Stimulated activated memory B cell treated with anti-CD40 and anti-IgM and Interleukin-4, amounts not matched to agents 10 μg/mL and 1 μg/mL and 100 μg/mL, for 72 hours (primary cell): ENCODE measurements at regions not wholly inside any gene's neighbourhood (a gene's known extent, or its start where the extent isn't known, plus 50 kb on each side); places are given as distances from the start of the nearest gene placed in this dataset.

Experiments used
- ATAC-seq: fragments of 150-1000 bp; cut with Tn5 transposase; 2 replicates; pipeline ENCODE4 v1.10.0; 2021
- H3K27ac Mint-ChIP-seq: one replicate; pipeline ENCODE4 v1.8.0; 2022; ENCODE audit warnings: mild to moderate bottlenecking, mixed read lengths
- H3K27me3 Mint-ChIP-seq: one replicate; pipeline ENCODE4 v1.8.0; 2022; ENCODE audit warnings: mixed read lengths
- H3K36me3 Mint-ChIP-seq: one replicate; pipeline ENCODE4 v1.8.0; 2022; ENCODE audit warnings: mixed read lengths
- H3K4me1 Mint-ChIP-seq: one replicate; pipeline ENCODE4 v1.8.0; 2022; ENCODE audit warnings: mixed read lengths
- H3K4me3 Mint-ChIP-seq: one replicate; pipeline ENCODE4 v1.8.0; 2022; ENCODE audit warnings: mild to moderate bottlenecking, moderate library complexity, mixed read lengths
- H3K9me3 Mint-ChIP-seq: one replicate; pipeline ENCODE4 v1.8.0; 2022; ENCODE audit warnings: mixed read lengths

DNA sequence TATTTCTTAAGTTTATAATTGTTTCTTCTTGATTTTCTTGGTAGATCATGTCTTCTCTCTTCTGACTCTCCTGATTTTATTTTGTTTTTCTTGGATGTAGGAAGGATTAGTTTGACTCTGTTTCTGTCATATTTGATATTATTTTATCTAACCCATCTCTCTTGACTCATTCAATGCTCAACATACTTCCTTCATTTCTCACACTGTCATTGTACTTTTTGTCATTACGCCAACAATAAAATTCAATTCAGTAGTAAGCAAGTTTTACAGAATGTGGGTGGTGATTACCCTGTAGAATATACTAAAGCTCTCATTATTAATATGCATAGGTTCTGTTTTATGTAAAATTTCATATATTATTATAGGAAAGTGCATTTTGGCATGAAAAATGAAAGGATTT lies 1303.0 kb upstream of the AGA start:
- H3K27me3 Mint-ChIP-seq: no peaks in the 10 kb centered on the region
- H3K9me3 Mint-ChIP-seq: peaks cover 3% of the 10 kb centered on the region
- no peaks in the 10 kb centered on the region for H3K4me1 Mint-ChIP-seq
- H3K27ac Mint-ChIP-seq: no peak overlapping the region
- H3K4me3 Mint-ChIP-seq: no peak overlapping the region
- ATAC-seq: no peak
- H3K36me3 Mint-ChIP-seq: no peaks in the 10 kb centered on the region

DNA sequence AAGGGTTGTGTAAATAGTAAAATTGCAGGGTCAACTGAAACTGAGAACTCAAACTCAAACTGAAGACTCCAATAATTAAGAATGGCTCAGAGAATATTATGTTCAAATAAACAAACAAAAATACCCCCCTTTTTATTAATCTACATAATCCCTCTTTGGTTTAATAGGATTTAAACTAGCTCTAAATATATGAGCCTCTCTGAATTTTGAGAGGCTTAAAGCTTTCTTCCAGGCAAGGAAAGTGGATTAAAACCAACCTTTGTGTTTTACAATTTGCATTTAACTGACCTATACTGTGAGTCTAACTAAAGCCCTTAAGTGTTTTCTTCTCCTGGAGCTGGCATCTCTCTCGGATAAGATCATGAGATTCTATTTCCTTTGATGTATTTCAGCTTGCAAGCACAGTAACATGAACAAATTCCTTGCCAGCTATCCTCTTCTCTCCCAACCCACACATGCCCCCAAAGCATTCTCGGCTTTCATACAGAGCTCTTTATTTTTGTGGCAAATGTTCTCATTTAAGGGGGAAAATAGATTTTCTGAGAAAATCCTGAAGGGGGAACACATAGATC lies 1310.8 kb upstream of the AGA start:
- Mint-ChIP-seq H3K4me1 (no peaks in the 10 kb centered on the region), H3K27ac (no peak overlapping the region), H3K36me3 (no peaks in the 10 kb centered on the region), H3K27me3 (no peaks in the 10 kb centered on the region), H3K4me3 (no peak overlapping the region), H3K9me3 (peaks cover 3% of the 10 kb centered on the region)
- no peak for ATAC-seq

DNA sequence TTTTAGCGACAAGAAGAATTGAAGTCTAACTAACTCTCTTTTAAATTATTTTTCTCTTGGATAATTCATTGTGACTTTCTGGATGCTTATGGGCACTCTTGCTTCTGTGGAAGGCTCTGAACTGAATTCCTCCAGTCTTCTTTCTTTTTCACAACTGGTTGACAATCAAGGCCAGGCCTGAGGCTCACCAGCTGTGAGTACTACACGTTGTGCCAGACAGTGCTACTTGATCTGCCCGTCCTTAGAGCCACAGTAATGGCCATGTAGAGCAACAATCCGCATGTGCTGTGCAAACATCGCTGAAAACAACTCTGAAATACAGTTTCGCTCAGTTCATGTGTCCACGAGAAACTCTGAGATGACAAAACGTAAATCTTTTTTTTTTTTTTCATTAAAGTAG lies 1336.3 kb upstream of the AGA start:
- Mint-ChIP-seq H3K4me1 (no peaks in the 10 kb centered on the region), H3K27ac (no peak overlapping the region), H3K9me3 (peaks cover 2% of the 10 kb centered on the region), H3K36me3 (no peaks in the 10 kb centered on the region), H3K27me3 (no peaks in the 10 kb centered on the region), H3K4me3 (no peak overlapping the region)
- ATAC-seq: no peak

DNA sequence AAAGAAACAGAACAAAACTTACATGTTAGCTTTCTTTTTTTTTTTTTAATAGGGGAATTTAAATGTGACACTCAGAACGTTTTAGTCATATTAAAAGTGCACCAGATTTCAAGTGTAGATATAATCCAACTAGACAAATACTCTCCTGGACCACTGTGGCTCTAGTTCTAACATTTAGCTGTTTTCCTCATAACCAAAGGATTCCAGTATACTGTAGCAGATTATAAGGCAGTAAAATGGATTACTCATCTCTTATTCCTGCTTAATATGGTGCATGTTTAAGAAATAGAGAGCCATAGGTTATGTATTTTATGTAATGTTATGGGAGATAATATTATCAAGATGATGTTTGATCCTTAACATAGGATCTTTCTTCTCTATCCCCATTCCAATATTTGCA lies 1339.5 kb upstream of the AGA start:
- Mint-ChIP-seq H3K27me3 (no peaks in the 10 kb centered on the region), H3K36me3 (no peaks in the 10 kb centered on the region), H3K27ac (no peak overlapping the region), H3K4me3 (no peak overlapping the region), H3K9me3 (peaks cover 6% of the 10 kb centered on the region), H3K4me1 (no peaks in the 10 kb centered on the region)
- no peak for ATAC-seq

DNA sequence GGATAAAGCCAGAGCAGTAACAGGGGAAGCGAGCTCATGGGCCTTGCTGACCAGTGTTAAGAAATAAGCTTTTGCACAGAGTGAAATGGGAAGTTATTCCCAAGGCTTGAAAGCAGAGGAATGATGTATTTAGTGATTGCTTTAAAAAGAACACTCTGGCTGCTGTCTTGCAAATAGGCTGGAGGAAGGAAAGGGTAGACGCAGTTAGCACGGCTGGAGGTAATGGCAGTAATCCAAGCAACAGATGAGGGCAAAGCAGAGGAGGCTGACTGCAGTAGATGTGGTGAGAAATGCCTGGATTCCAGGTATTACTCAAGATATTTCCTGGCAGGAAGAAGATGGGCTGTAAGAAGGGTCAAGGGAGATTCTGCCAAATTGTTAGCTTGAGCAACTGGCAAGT lies 1342.3 kb upstream of the AGA start:
- Mint-ChIP-seq H3K36me3 (no peaks in the 10 kb centered on the region), H3K4me3 (no peak overlapping the region), H3K27me3 (no peaks in the 10 kb centered on the region), H3K27ac (no peak overlapping the region), H3K9me3 (peaks cover 6% of the 10 kb centered on the region), H3K4me1 (no peaks in the 10 kb centered on the region)
- no peak for ATAC-seq

DNA sequence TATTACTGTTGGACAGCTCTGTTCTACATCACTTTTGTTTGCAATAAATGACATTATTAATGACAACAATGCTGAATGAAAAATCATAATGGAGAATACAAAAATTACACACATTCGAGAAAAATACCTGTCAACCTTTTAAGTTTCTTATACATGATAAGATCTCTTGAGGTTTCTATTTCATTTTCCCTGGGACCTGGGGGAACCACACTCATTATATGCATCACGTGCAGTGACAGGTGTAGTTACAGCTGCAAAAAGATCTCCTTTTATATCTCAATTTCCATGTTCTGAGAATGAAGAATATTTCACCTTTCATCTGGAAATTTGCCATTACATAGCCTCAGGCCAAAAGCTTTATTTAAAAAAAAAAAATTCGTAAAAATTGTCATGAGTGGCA lies 1347.0 kb upstream of the AGA start:
- no peak for ATAC-seq
- peaks cover 9% of the 10 kb centered on the region for H3K9me3 Mint-ChIP-seq
- H3K36me3 Mint-ChIP-seq: no peaks in the 10 kb centered on the region
- no peak overlapping the region for H3K4me3 Mint-ChIP-seq
- no peak overlapping the region for H3K27ac Mint-ChIP-seq
- H3K27me3 Mint-ChIP-seq: no peaks in the 10 kb centered on the region
- no peaks in the 10 kb centered on the region for H3K4me1 Mint-ChIP-seq

DNA sequence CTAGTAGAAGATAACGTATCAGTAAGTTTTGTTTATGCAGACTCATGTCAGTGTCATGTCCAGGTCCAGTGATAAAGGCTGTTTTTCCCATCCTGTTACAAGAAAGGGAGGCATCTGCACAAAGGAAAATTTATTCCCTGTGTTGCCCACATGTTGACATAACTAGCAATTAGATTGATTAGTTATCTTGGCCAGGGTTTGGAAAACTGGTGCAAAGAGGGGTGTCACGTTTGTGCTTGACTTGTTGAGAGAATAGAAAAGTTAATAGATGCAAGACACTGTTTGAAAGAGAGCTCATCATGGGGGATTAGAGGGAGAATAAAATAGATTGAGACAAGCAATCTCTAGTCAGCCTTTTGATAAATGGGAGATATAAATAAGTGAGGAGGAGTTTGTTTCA lies 1357.0 kb upstream of the AGA start:
- no peaks in the 10 kb centered on the region for H3K9me3 Mint-ChIP-seq
- no peaks in the 10 kb centered on the region for H3K36me3 Mint-ChIP-seq
- no peaks in the 10 kb centered on the region for H3K27me3 Mint-ChIP-seq
- ATAC-seq: no peak
- H3K4me3 Mint-ChIP-seq: no peak overlapping the region
- H3K4me1 Mint-ChIP-seq: no peaks in the 10 kb centered on the region
- H3K27ac Mint-ChIP-seq: no peak overlapping the region

DNA sequence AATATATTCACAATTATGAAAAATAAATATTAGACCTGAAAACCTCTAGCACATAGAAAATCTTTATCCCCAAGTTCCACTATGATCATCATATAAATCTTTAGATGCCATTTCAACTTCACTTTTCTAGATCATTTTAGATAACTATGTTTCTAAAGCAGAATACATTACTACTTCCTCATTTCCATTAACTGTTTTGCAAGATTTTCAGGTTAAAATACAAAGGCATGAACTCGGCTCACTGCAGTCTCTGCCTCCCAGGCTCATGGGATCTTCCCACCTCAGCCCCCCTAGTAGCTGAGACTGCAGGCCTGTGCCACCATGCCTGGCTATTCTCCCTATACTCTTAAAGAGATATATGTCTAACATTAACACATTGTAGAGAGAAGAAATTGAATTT lies 1365.9 kb upstream of the AGA start:
- Mint-ChIP-seq H3K27ac (no peak overlapping the region), H3K9me3 (peaks cover 3% of the 10 kb centered on the region), H3K4me3 (no peak overlapping the region), H3K36me3 (no peaks in the 10 kb centered on the region), H3K27me3 (no peaks in the 10 kb centered on the region), H3K4me1 (no peaks in the 10 kb centered on the region)
- no peak for ATAC-seq

DNA sequence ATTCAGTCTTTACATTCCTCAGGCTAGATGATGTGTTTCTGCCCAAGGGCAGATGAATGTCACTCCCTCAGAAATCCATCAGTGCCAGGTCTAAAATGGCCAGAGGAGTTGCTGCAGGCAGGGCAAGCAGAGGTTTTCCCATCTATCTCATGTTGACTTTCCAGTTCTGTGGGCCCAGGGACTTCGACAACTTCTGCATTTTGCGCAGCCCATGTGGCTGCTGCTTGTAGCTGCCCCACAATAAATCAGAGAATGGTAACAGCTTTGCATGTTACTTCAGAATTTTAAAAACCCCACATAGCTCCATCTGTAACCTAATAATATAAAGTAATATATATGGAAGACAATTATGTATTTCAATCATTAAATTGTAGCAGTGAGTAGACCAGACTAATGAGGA lies 1367.7 kb upstream of the AGA start:
- Mint-ChIP-seq H3K9me3 (peaks cover 4% of the 10 kb centered on the region), H3K27me3 (no peaks in the 10 kb centered on the region), H3K27ac (no peak overlapping the region), H3K4me3 (no peak overlapping the region), H3K4me1 (no peaks in the 10 kb centered on the region), H3K36me3 (no peaks in the 10 kb centered on the region)
- no peak for ATAC-seq

DNA sequence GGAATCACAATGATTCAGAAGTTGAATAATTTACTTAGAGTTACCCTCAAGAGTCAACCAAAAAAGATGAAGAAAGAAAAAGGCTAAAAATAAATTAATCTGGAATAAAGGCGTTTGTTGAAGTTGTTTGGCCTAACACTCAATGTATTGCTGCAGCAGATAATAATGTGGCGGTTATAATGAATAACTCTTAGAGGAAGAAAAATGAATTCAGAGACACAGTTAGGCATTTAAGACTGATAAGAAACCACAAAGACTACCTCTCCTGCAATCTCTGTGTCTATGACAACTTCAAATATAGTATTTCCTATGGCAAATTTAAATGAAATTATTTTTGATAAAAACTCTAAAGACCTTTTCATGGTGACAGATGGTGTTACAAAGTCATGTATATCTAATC lies 1369.1 kb upstream of the AGA start:
- H3K27ac Mint-ChIP-seq: no peak overlapping the region
- ATAC-seq: no peak
- no peak overlapping the region for H3K4me3 Mint-ChIP-seq
- no peaks in the 10 kb centered on the region for H3K27me3 Mint-ChIP-seq
- H3K9me3 Mint-ChIP-seq: peaks cover 8% of the 10 kb centered on the region
- no peaks in the 10 kb centered on the region for H3K36me3 Mint-ChIP-seq
- no peaks in the 10 kb centered on the region for H3K4me1 Mint-ChIP-seq

DNA sequence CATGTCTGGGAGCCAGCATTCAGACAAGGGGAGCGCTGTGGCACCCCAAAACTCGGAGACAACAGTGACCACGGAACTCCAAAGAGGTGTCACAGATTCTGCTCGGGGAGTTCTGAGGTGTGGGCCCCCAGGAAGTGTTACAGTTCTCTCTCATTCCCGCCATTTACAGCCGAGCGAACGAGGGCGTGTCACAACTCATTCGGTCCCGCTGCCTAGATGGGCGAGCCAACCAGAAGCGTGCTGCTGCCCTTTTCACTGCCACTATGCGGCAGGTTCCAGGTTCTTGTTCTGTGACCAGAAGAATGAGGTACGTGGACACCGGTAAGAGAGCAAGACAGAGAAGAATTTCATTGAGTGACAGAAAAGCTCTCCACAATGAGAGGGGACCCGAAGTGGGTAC lies 1370.6 kb upstream of the AGA start:
- Mint-ChIP-seq H3K4me1 (no peaks in the 10 kb centered on the region), H3K27ac (no peak overlapping the region), H3K9me3 (peaks cover 12% of the 10 kb centered on the region), H3K36me3 (no peaks in the 10 kb centered on the region), H3K4me3 (no peak overlapping the region), H3K27me3 (no peaks in the 10 kb centered on the region)
- no peak for ATAC-seq

DNA sequence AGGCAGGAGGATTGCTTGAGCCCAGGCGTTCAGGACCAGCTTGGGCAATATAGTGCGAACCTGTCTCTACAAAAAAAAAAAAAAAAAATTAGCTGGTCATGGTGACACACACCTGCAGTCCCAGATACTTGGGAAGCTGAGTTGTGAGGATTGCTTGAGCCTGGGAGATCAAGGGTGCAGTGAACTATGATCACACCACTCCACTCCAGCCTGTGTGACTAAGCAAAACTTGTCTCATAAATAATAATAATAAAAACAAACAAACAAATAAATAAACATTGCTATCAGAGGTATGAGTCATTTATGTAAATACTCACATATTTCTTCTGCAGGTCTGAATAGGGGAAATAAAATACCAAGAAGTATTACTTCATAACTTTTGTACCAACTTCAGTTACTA lies 1372.7 kb upstream of the AGA start:
- Mint-ChIP-seq H3K27ac (no peak overlapping the region), H3K36me3 (no peaks in the 10 kb centered on the region), H3K4me3 (no peak overlapping the region), H3K27me3 (no peaks in the 10 kb centered on the region), H3K9me3 (peaks cover 12% of the 10 kb centered on the region), H3K4me1 (no peaks in the 10 kb centered on the region)
- no peak for ATAC-seq

DNA sequence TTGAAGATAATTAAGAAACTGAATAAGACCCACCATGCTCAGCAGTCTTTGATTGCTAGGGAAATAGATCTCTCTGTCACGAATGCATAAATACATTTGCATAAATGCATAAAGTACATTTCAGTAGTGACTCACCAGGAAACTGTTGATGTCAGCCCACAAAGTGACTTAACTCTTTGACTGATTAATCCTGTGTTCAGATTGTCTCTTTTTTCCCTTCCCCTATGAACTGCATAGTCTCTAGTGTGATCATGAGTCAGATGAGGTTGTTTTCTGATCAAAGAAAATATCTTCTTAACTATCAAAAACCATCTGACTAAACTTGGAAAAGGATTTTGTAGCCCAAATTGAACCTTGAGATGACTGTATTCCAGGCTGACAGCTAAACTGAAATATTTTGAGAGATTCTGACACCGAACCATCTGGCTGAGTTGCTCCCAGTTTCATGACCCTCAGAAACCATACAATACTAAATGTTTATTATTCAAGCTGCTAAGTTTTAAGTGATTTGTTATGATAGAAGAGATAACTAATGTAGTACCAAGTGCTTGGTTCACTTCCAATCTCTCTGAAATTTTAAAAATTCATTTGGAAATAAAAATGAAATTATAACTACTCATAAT lies 1381.5 kb upstream of the AGA start:
- no peaks in the 10 kb centered on the region for H3K4me1 Mint-ChIP-seq
- no peaks in the 10 kb centered on the region for H3K9me3 Mint-ChIP-seq
- no peak overlapping the region for H3K27ac Mint-ChIP-seq
- H3K27me3 Mint-ChIP-seq: no peaks in the 10 kb centered on the region
- no peaks in the 10 kb centered on the region for H3K36me3 Mint-ChIP-seq
- no peak for ATAC-seq
- no peak overlapping the region for H3K4me3 Mint-ChIP-seq

DNA sequence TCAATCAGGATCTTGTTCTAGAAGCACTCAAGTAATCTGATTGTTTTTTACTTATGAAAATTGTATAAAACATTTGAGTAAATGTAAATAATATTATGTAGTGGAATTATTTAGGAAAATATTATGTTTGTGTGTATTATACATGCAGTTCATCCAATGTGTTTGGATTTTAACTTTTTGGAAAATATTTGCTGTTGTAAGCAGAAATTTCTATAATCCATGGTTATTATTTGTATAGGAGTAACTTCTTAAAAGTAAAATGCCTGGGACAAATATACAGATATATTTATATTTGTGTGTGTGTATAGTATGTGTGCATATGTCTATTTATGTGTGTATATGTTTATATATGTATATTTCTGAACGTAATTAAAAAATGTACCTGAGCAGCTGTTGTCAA lies 1394.6 kb upstream of the AGA start:
- Mint-ChIP-seq H3K27me3 (no peaks in the 10 kb centered on the region), H3K9me3 (peaks cover 3% of the 10 kb centered on the region), H3K4me3 (no peak overlapping the region), H3K27ac (no peak overlapping the region), H3K36me3 (no peaks in the 10 kb centered on the region), H3K4me1 (no peaks in the 10 kb centered on the region)
- ATAC-seq: no peak

DNA sequence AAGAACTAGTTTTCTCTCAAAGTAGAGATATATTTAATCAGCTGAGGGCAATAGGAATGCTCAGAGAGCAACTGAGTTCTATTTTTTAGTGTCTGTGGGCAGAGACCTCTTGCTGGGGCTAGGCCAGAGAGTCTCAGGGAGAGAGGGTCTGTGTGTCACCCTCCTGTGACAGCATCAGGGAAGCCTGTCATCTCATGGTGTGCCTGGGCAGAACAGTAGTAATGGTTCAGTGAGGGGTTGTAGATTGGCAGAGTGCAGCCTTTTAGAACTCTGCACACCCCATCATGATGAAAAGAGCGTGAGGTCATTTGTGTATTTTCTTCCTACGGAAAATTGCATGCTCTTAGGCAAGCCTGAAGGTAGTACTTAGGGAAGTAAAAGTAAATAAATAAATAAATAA lies 1396.5 kb upstream of the AGA start:
- H3K27me3 Mint-ChIP-seq: no peaks in the 10 kb centered on the region
- no peak overlapping the region for H3K27ac Mint-ChIP-seq
- peaks cover 3% of the 10 kb centered on the region for H3K9me3 Mint-ChIP-seq

DNA sequence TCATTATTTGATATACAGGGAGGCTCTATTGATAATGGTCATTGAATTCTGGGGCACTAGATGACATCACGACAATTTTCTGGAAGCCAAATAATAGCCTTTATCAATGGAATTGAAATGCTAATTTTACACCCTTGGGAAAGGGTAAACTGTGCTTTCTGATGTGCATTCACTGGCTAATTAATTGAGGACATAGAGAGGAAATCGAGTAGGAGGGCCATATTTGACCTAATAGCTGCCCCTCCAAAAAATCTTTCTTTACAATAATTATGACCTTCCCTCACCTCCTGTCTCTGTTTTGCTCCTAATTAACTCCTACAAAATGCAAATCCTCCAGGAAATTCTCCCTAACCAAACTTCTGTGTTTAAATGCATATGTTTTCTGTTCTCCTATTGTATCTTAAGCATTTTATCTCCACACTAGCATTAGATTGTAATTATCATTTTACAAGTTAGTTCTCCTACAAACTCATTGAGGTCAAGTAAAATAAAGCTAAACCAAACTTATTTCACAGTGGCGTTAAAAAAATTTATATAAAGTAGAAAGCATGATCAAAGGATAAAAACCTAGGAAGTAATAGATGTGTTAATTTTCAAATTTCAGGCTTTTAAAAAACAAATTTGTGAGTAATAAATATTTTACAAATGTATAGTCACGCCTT lies 1414.0 kb upstream of the AGA start:
- Mint-ChIP-seq H3K27ac (no peak overlapping the region), H3K36me3 (no peaks in the 10 kb centered on the region), H3K4me1 (no peaks in the 10 kb centered on the region), H3K27me3 (no peaks in the 10 kb centered on the region), H3K9me3 (peaks cover 2% of the 10 kb centered on the region), H3K4me3 (no peak overlapping the region)
- no peak for ATAC-seq

More for the DNA sequence above, 1396.5 kb upstream of the AGA start:
- Mint-ChIP-seq H3K4me3 (no peak overlapping the region), H3K4me1 (no peaks in the 10 kb centered on the region), H3K36me3 (no peaks in the 10 kb centered on the region)
- no peak for ATAC-seq
